WTC11 (cell line): ENCODE measurements at regions not wholly inside any gene's neighbourhood (a gene's known extent, or its start where the extent isn't known, plus 50 kb on each side); places are given as distances from the start of the nearest gene placed in this dataset.

Source experiments
- ATAC-seq: fragments of 200-7000 bp; cut with Tn5 transposase; 2 replicates; pipeline ENCODE4 v1.10.0; 2021; ENCODE audit warnings: mild to moderate bottlenecking, moderate library complexity
- CTCF ChIA-PET: fragments of 300-600 bp; sonication (Branson Sonifier 250); formaldehyde crosslinking; loops from one replicate; lab custom pipeline; 2021; ENCODE audit warnings: antibody characterized with exemption; lab: Charles Lee
- POLR2A ChIA-PET: fragments of 350-600 bp; sonication (Branson Sonifier 250); formaldehyde crosslinking; loops from one replicate; lab custom pipeline; 2021; ENCODE audit warnings: antibody characterized with exemption; lab: Charles Lee
- DNase-seq: peaks from one replicate; pipeline ENCODE4 v3.0.0; 2021; ENCODE audit warnings: low spot score
- H3K27ac Mint-ChIP-seq: 2 replicates; pipeline ENCODE4 v1.8.0; 2021; ENCODE audit warnings: mixed read lengths
- H3K27me3 Mint-ChIP-seq: 2 replicates; pipeline ENCODE4 v1.8.0; 2021; ENCODE audit warnings: low read depth, mild to moderate bottlenecking, moderate library complexity, mixed read lengths
- H3K36me3 Mint-ChIP-seq: 2 replicates; pipeline ENCODE4 v1.8.0; 2021; ENCODE audit warnings: mixed read lengths
- H3K4me1 Mint-ChIP-seq: 2 replicates; pipeline ENCODE4 v1.8.0; 2022; ENCODE audit warnings: mixed read lengths
- H3K4me3 Mint-ChIP-seq: 2 replicates; pipeline ENCODE4 v1.8.0; 2021; ENCODE audit warnings: mild to moderate bottlenecking, moderate library complexity, mixed read lengths
- H3K9me3 Mint-ChIP-seq: 2 replicates; pipeline ENCODE4 v1.8.0; 2021; ENCODE audit warnings: mixed read lengths
- CDX4 ChIP-seq: fragments of 250-450 bp; sonication (Bioruptor Pico); IDR thresholded peaks from 2 replicates; pipeline ENCODE4 v1.9.0; 2021; ENCODE audit warnings: moderate library complexity, mild to moderate bottlenecking, inconsistent platforms, borderline replicate concordance
- CREB1 ChIP-seq: sonication (generic); formaldehyde crosslinking; IDR thresholded peaks from 2 replicates; pipeline ENCODE4 v1.8.0; 2023; ENCODE audit warnings: mild to moderate bottlenecking, missing genetic modification reagents
- FOXJ3 ChIP-seq: sonication (generic); formaldehyde crosslinking; IDR thresholded peaks from 2 replicates; pipeline ENCODE4 v1.9.0; 2021; ENCODE audit warnings: missing genetic modification reagents, mild to moderate bottlenecking, borderline replicate concordance
- GRHL2 ChIP-seq: fragments of 250-450 bp; sonication (Bioruptor Pico); IDR thresholded peaks from 2 replicates; pipeline ENCODE4 v1.8.0; 2022; ENCODE audit warnings: mild to moderate bottlenecking, moderate library complexity; ENCODE audit not compliant: insufficient replicate concordance, severe bottlenecking
- KAT7 ChIP-seq: sonication (generic); formaldehyde crosslinking; IDR thresholded peaks from 2 replicates; pipeline ENCODE4 v1.8.1; 2023; ENCODE audit warnings: missing genetic modification reagents, mild to moderate bottlenecking, borderline replicate concordance
- NR3C1 ChIP-seq: sonication (generic); formaldehyde crosslinking; conservative IDR thresholded peaks from 2 replicates; pipeline ENCODE4 v1.8.1; 2023; ENCODE audit warnings: low read depth, mild to moderate bottlenecking, missing genetic modification reagents
- PRRX2 ChIP-seq: fragments of 250-450 bp; sonication (Bioruptor Pico); IDR thresholded peaks from 2 replicates; pipeline ENCODE4 v1.8.0; 2021; ENCODE audit warnings: mild to moderate bottlenecking
- RELA ChIP-seq: sonication (generic); formaldehyde crosslinking; IDR thresholded peaks from 2 replicates; pipeline ENCODE4 v1.8.1; 2022; ENCODE audit warnings: missing genetic modification reagents, mild to moderate bottlenecking, borderline replicate concordance
- SMAD3 ChIP-seq: sonication (generic); formaldehyde crosslinking; IDR thresholded peaks from 2 replicates; pipeline ENCODE4 v1.8.0; 2022; ENCODE audit warnings: missing genetic modification reagents, mild to moderate bottlenecking, borderline replicate concordance
- TP53 ChIP-seq: sonication (generic); formaldehyde crosslinking; IDR thresholded peaks from 2 replicates; pipeline ENCODE4 v1.8.1; 2023; ENCODE audit warnings: mild to moderate bottlenecking, missing genetic modification reagents
- ZNF121 ChIP-seq: sonication (generic); formaldehyde crosslinking; IDR thresholded peaks from 2 replicates; pipeline ENCODE4 v1.8.0; 2023; ENCODE audit warnings: missing genetic modification reagents
- ZNF281 ChIP-seq: sonication (generic); formaldehyde crosslinking; IDR thresholded peaks from 2 replicates; pipeline ENCODE4 v1.8.0; 2023; ENCODE audit warnings: mild to moderate bottlenecking, missing genetic modification reagents
- TF ChIP-seq, protein P1 (sequence below): sonication (generic); formaldehyde crosslinking; IDR thresholded peaks from 2 replicates; pipeline ENCODE4 v1.8.1; 2022; ENCODE audit warnings: mild to moderate bottlenecking, moderate library complexity, missing genetic modification reagents
- TF ChIP-seq, protein P2 (sequence below): fragments of 200-600 bp; IDR thresholded peaks from 2 replicates; pipeline ENCODE4 v1.8.0; 2022; ENCODE audit warnings: antibody characterized with exemption
- TF ChIP-seq, protein P3 (sequence below): sonication (generic); formaldehyde crosslinking; IDR thresholded peaks from 2 replicates; pipeline ENCODE4 v1.8.1; 2023; ENCODE audit warnings: mild to moderate bottlenecking, missing genetic modification reagents, borderline replicate concordance
- TF ChIP-seq, protein P4 (sequence below): fragments of 250-450 bp; sonication (Bioruptor Pico); IDR thresholded peaks from 2 replicates; pipeline ENCODE4 v1.9.0; 2021; ENCODE audit warnings: mild to moderate bottlenecking

DNA sequence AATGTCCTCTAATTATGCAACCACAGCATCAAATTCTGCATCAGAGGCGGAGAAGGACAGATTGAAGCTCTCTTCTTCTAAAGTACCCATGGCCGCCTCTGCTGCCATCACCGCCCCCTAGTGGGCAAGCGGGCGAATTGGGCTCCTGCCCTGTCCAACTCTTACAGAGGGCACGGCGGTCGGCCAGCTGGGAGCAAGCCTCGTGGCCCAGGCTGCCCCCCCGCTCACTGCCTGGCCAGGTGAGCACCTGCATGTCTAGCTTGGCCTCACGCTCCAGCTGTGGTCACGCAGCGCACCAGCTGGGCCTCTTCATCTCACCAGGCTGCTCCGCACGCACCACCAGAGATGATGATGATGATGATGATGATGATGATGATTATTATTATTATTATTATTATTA lies 146.1 kb upstream of the TOM1L1 start:
- TF ChIP-seq, protein P1, sequence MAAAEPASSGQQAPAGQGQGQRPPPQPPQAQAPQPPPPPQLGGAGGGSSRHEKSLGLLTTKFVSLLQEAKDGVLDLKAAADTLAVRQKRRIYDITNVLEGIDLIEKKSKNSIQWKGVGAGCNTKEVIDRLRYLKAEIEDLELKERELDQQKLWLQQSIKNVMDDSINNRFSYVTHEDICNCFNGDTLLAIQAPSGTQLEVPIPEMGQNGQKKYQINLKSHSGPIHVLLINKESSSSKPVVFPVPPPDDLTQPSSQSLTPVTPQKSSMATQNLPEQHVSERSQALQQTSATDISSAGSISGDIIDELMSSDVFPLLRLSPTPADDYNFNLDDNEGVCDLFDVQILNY, result no peak
- TF ChIP-seq, protein P2, sequence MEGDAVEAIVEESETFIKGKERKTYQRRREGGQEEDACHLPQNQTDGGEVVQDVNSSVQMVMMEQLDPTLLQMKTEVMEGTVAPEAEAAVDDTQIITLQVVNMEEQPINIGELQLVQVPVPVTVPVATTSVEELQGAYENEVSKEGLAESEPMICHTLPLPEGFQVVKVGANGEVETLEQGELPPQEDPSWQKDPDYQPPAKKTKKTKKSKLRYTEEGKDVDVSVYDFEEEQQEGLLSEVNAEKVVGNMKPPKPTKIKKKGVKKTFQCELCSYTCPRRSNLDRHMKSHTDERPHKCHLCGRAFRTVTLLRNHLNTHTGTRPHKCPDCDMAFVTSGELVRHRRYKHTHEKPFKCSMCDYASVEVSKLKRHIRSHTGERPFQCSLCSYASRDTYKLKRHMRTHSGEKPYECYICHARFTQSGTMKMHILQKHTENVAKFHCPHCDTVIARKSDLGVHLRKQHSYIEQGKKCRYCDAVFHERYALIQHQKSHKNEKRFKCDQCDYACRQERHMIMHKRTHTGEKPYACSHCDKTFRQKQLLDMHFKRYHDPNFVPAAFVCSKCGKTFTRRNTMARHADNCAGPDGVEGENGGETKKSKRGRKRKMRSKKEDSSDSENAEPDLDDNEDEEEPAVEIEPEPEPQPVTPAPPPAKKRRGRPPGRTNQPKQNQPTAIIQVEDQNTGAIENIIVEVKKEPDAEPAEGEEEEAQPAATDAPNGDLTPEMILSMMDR, result peak; percentile 55
- no peak overlapping the region for H3K27ac Mint-ChIP-seq
- DNase-seq, result peak; percentile 48
- peak; percentile 82 for ATAC-seq
- no peak overlapping the region for H3K4me3 Mint-ChIP-seq
- H3K27me3 Mint-ChIP-seq, result peaks cover 5% of the 10 kb centered on the region; the same call in 1 of the 2 replicates
- H3K36me3 Mint-ChIP-seq, result peaks cover 14% of the 10 kb centered on the region
- peaks cover 35% of the 10 kb centered on the region for H3K9me3 Mint-ChIP-seq
- peaks cover 2% of the 10 kb centered on the region for H3K4me1 Mint-ChIP-seq
- ChIA-PET POLR2A (no interaction called here), CTCF (interaction anchor here (0.7 to 1.8 kb wide), 11 partner anchors 13 to 1002 kb away, joined by 3 to 6 read pairs (median 4); no protein-coding TSS in a partner anchor)

DNA sequence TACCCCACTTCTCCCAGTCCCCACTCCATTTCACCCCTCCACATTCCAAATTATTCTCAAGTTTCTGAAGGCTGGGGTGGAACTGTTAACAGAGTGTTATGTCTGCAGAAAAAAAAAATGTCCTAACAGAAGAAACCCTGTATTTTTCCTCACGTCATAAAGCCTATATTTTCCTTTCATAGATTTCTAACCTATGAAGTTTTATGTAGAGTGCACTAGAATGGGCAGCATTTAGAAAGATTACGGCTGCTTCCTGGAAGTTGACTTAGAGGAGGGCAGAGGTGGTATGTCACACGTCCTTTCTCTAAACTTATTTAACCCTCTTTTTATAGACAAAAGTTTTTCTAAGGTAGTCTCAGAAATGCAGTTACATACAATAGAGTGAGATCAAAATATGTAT lies 139.8 kb upstream of the TOM1L1 start:
- ATAC-seq, result no peak
- ChIA-PET CTCF (no interaction called here), POLR2A (no interaction called here)
- Mint-ChIP-seq H3K36me3 (peaks cover 16% of the 10 kb centered on the region), H3K27me3 (no peaks in the 10 kb centered on the region), H3K9me3 (peaks cover 57% of the 10 kb centered on the region), H3K27ac (no peak overlapping the region), H3K4me1 (peaks cover 4% of the 10 kb centered on the region), H3K4me3 (no peak overlapping the region)
- DNase-seq, result no peak
- TF ChIP-seq PRRX2 (CRISPR knock-in tag) (no peak), FOXJ3 (no peak), ZNF281 (CRISPR knock-in tag) (no peak), NR3C1 (no peak)

DNA sequence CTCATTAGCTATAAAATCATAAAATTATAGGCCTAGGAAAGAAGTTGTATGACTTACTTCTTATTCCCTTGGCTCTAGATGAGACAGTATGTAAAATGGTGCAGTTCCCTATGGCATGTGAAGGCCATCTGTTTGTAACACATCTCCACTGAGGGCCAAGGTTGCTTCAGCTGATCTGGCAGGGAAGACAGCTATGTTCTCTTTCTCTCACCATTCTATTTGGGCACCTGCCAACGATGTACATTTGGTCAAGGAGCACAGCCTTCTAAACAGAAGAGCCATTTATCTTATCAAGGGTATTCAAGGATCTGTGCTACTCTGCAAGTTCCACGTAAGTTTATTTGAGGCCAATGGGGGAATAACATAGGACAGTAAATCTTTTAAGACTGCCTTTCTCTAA lies 129.8 kb upstream of the TOM1L1 start:
- no peak overlapping the region for H3K27ac Mint-ChIP-seq
- DNase-seq, result no peak
- TF ChIP-seq CREB1 (no peak), TP53 (no peak)
- TF ChIP-seq, protein P3, sequence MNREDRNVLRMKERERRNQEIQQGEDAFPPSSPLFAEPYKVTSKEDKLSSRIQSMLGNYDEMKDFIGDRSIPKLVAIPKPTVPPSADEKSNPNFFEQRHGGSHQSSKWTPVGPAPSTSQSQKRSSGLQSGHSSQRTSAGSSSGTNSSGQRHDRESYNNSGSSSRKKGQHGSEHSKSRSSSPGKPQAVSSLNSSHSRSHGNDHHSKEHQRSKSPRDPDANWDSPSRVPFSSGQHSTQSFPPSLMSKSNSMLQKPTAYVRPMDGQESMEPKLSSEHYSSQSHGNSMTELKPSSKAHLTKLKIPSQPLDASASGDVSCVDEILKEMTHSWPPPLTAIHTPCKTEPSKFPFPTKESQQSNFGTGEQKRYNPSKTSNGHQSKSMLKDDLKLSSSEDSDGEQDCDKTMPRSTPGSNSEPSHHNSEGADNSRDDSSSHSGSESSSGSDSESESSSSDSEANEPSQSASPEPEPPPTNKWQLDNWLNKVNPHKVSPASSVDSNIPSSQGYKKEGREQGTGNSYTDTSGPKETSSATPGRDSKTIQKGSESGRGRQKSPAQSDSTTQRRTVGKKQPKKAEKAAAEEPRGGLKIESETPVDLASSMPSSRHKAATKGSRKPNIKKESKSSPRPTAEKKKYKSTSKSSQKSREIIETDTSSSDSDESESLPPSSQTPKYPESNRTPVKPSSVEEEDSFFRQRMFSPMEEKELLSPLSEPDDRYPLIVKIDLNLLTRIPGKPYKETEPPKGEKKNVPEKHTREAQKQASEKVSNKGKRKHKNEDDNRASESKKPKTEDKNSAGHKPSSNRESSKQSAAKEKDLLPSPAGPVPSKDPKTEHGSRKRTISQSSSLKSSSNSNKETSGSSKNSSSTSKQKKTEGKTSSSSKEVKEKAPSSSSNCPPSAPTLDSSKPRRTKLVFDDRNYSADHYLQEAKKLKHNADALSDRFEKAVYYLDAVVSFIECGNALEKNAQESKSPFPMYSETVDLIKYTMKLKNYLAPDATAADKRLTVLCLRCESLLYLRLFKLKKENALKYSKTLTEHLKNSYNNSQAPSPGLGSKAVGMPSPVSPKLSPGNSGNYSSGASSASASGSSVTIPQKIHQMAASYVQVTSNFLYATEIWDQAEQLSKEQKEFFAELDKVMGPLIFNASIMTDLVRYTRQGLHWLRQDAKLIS (CRISPR knock-in tag), result no peak
- TF ChIP-seq, all 79 proteins: peak for 0
- no peak overlapping the region for H3K4me3 Mint-ChIP-seq
- CTCF ChIA-PET, result interaction anchor here (2.0 kb wide), 1 partner anchor 16 kb away, joined by 6 read pairs; no protein-coding TSS in a partner anchor
- H3K36me3 Mint-ChIP-seq, result peaks cover 50% of the 10 kb centered on the region
- POLR2A ChIA-PET, result no interaction called here
- H3K9me3 Mint-ChIP-seq, result peaks cover 62% of the 10 kb centered on the region
- peaks cover 2% of the 10 kb centered on the region for H3K27me3 Mint-ChIP-seq
- peaks cover 6% of the 10 kb centered on the region; the same call in 1 of the 2 replicates for H3K4me1 Mint-ChIP-seq
- ATAC-seq, result no peak

- Mint-ChIP-seq H3K9me3 (peaks cover 64% of the 10 kb centered on the region), H3K4me1 (peaks cover 6% of the 10 kb centered on the region; the same call in 1 of the 2 replicates), H3K4me3 (no peak overlapping the region), H3K27ac (no peak overlapping the region), H3K36me3 (peaks cover 51% of the 10 kb centered on the region), H3K27me3 (peaks cover 2% of the 10 kb centered on the region)
- POLR2A ChIA-PET, result no interaction called here
- no peak for DNase-seq
- ATAC-seq, result no peak
- CTCF ChIA-PET, result interaction anchor here (2.0 kb wide), 1 partner anchor 17 kb away, joined by 6 read pairs; no protein-coding TSS in a partner anchor
- TF ChIP-seq ZNF121 (CRISPR knock-in tag), result no peak
- TF ChIP-seq GRHL2 (CRISPR knock-in tag), result no peak
- TF ChIP-seq CDX4, result no peak
- TF ChIP-seq SMAD3 (CRISPR knock-in tag), result no peak
- TF ChIP-seq KAT7 (CRISPR knock-in tag), result no peak
- TF ChIP-seq, protein P4, sequence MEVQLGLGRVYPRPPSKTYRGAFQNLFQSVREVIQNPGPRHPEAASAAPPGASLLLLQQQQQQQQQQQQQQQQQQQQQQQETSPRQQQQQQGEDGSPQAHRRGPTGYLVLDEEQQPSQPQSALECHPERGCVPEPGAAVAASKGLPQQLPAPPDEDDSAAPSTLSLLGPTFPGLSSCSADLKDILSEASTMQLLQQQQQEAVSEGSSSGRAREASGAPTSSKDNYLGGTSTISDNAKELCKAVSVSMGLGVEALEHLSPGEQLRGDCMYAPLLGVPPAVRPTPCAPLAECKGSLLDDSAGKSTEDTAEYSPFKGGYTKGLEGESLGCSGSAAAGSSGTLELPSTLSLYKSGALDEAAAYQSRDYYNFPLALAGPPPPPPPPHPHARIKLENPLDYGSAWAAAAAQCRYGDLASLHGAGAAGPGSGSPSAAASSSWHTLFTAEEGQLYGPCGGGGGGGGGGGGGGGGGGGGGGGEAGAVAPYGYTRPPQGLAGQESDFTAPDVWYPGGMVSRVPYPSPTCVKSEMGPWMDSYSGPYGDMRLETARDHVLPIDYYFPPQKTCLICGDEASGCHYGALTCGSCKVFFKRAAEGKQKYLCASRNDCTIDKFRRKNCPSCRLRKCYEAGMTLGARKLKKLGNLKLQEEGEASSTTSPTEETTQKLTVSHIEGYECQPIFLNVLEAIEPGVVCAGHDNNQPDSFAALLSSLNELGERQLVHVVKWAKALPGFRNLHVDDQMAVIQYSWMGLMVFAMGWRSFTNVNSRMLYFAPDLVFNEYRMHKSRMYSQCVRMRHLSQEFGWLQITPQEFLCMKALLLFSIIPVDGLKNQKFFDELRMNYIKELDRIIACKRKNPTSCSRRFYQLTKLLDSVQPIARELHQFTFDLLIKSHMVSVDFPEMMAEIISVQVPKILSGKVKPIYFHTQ (CRISPR knock-in tag), result no peak
- TF ChIP-seq RELA (CRISPR knock-in tag), result no peak
Measured at GRCh38 chr17:54771409-54771915, 129.2 kb upstream of the TOM1L1 start.
